HepG2 (cell line): ENCODE measurements at regions not wholly inside any gene's neighbourhood (a gene's known extent, or its start where the extent isn't known, plus 50 kb on each side); places are given as distances from the start of the nearest gene placed in this dataset.

Source experiments
- ATAC-seq: fragments of 200-7000 bp; cut with Tn5 transposase; 3 replicates; pipeline ENCODE4 v1.9.1; 2020; ENCODE audit warnings: mild to moderate bottlenecking, moderate library complexity
- BruUV-seq: library from RNA; stranded (reverse); fragments of 400-500 nt; replicated peaks from 2 replicates; lab custom pipeline; 2021; lab: Mats Ljungman, UMichigan
- CTCF ChIA-PET: fragments of 300-600 bp; formaldehyde crosslinking; extraction: SDS; loops from one replicate; lab custom pipeline; 2021; ENCODE audit warnings: low total read pairs, inconsistent platforms, low intra/inter-chr PET ratio; lab: Yijun Ruan, JAX
- POLR2A ChIA-PET: fragments of 350-600 bp; sonication (Branson Sonifier 250); formaldehyde crosslinking; loops from one replicate; lab custom pipeline; 2020; ENCODE audit warnings: antibody characterized with exemption, inconsistent platforms; lab: Yijun Ruan, JAX
- DNase-seq: peaks from one replicate; pipeline ENCODE4 v3.0.0-alpha.2; 2015; ENCODE audit warnings: low spot score
- FAIRE-seq: peaks from 3 replicates; lab custom pipeline; 2011; peaks lifted over from hg19 to GRCh38; lab: Jason Lieb, UNC
- H2AFZ ChIP-seq: one replicate; pipeline ENCODE4 v1.6.1; 2011; ENCODE audit warnings: low read length, inconsistent platforms
- H3K27ac ChIP-seq: fragments of 300-600 bp; 3 replicates; pipeline ENCODE4 v1.8.0; 2011; ENCODE audit warnings: mixed run types, mild to moderate bottlenecking, mixed read lengths, low read length, inconsistent platforms; ENCODE audit not compliant: insufficient read depth; ENCODE audit errors: extremely low read length
- H3K27me3 ChIP-seq, 2 experiments: fragments of 200-600 bp in 1 of 2; 2 replicates in 1 of 2; 3 replicates in 1 of 2; pipeline versions ENCODE4 v1.6.0 to v1.8.0; 2011; ENCODE audit warnings: low read length in 2 of 2, mild to moderate bottlenecking in 2 of 2, moderate library complexity in 2 of 2, inconsistent platforms in 1 of 2; ENCODE audit not compliant: insufficient read depth in 2 of 2, control insufficient read depth in 1 of 2
- H3K36me3 ChIP-seq, 2 experiments: fragments of 200-600 bp in 1 of 2; replicated peaks in 1 of 2; 2 replicates in 1 of 2; 3 replicates in 1 of 2; pipeline versions ENCODE4 v1.5.1 to v1.8.0; 2011; ENCODE audit warnings: low read length in 2 of 2, inconsistent platforms in 1 of 2; ENCODE audit not compliant: insufficient read depth in 2 of 2, control insufficient read depth in 1 of 2
- H3K4me1 ChIP-seq: 2 replicates; pipeline ENCODE4 v1.5.1; 2012; ENCODE audit warnings: low read length, inconsistent platforms; ENCODE audit not compliant: insufficient read depth
- H3K4me2 ChIP-seq: 2 replicates; pipeline ENCODE4 v1.6.0; 2011; ENCODE audit warnings: low read depth, low read length, inconsistent platforms
- H3K4me3 ChIP-seq, 3 experiments: fragments of 200-600 bp in 1 of 3; sonication (generic), shearing (Covaris generic) in 1 of 3; replicated peaks in 1 of 3; 2 replicates each; pipeline ENCODE4 v1.5.1; 2011 to 2016; ENCODE audit warnings: low read length in 3 of 3, inconsistent platforms in 2 of 3, low read depth in 2 of 3, mild to moderate bottlenecking in 2 of 3, control low read depth in 1 of 3, mixed read lengths in 1 of 3; ENCODE audit not compliant: insufficient read depth in 1 of 3
- H3K79me2 ChIP-seq: one replicate; pipeline ENCODE4 v1.6.1; 2011; ENCODE audit warnings: low read length, inconsistent platforms; ENCODE audit not compliant: insufficient read depth
- H3K9ac ChIP-seq: 2 replicates; pipeline ENCODE4 v1.6.0; 2011; ENCODE audit warnings: mild to moderate bottlenecking, low read depth, low read length, inconsistent platforms; ENCODE audit not compliant: insufficient read depth
- H3K9me3 ChIP-seq: 2 replicates; pipeline ENCODE4 v1.5.1; 2012; ENCODE audit warnings: mild to moderate bottlenecking, low read length
- H4K20me1 ChIP-seq: 2 replicates; pipeline ENCODE4 v1.6.0; 2011; ENCODE audit warnings: inconsistent platforms, mild to moderate bottlenecking, low read length, moderate library complexity; ENCODE audit not compliant: insufficient read depth
- KLF13 ChIP-seq: sonication (generic); formaldehyde crosslinking; IDR thresholded peaks from 2 replicates; pipeline ENCODE4 v1.4.0; 2020; ENCODE audit warnings: mild to moderate bottlenecking, missing genetic modification reagents
- NR2C2 ChIP-seq: sonication (generic); formaldehyde crosslinking; IDR thresholded peaks from 2 replicates; pipeline ENCODE4 v1.4.0; 2020; ENCODE audit warnings: missing genetic modification reagents, mild to moderate bottlenecking, moderate library complexity, borderline replicate concordance
- PHF5A ChIP-seq: IDR thresholded peaks from one replicate; pipeline ENCODE4 v1.6.1; 2018; ENCODE audit warnings: low read depth, missing genetic modification reagents; ENCODE audit not compliant: unreplicated experiment
- RBM39 ChIP-seq: fragments of 200-400 bp; formaldehyde crosslinking; IDR thresholded peaks from one replicate; pipeline ENCODE4 v1.6.1; 2018; ENCODE audit warnings: antibody characterized with exemption, mild to moderate bottlenecking, low read depth, low read length; ENCODE audit not compliant: poor library complexity, severe bottlenecking
- SP5 ChIP-seq: IDR thresholded peaks from 2 replicates; pipeline ENCODE4 v1.6.1; 2016; ENCODE audit warnings: low read depth, borderline replicate concordance
- TP53 ChIP-seq: sonication (generic); formaldehyde crosslinking; conservative IDR thresholded peaks from 2 replicates; pipeline ENCODE4 v1.4.0; 2020; ENCODE audit warnings: missing genetic modification reagents
- ZC3H13 ChIP-seq: sonication (generic); formaldehyde crosslinking; IDR thresholded peaks from 2 replicates; pipeline ENCODE4 v1.8.1; 2023; ENCODE audit warnings: mild to moderate bottlenecking, missing genetic modification reagents, moderate library complexity
- ZNF274 ChIP-seq: sonication (generic); formaldehyde crosslinking; IDR thresholded peaks from 2 replicates; pipeline ENCODE4 v1.5.1; 2020; ENCODE audit warnings: mild to moderate bottlenecking, missing genetic modification reagents
- ZNF484 ChIP-seq: sonication (generic); formaldehyde crosslinking; IDR thresholded peaks from 2 replicates; pipeline ENCODE4 v1.5.1; 2020; ENCODE audit warnings: mild to moderate bottlenecking, low read depth, missing genetic modification reagents, borderline replicate concordance
- ZNF558 ChIP-seq: sonication (generic); formaldehyde crosslinking; IDR thresholded peaks from 2 replicates; pipeline ENCODE4 v1.9.0; 2022; ENCODE audit warnings: mild to moderate bottlenecking, missing genetic modification reagents, borderline replicate concordance
- ZNF572 ChIP-seq: sonication (generic); formaldehyde crosslinking; IDR thresholded peaks from 2 replicates; pipeline ENCODE4 v1.5.1; 2020; ENCODE audit warnings: mild to moderate bottlenecking, missing genetic modification reagents
- ZNF724P ChIP-seq: sonication (generic); formaldehyde crosslinking; IDR thresholded peaks from 2 replicates; pipeline ENCODE4 v1.8.0; 2022; ENCODE audit warnings: missing genetic modification reagents, borderline replicate concordance
- ZNF737 ChIP-seq: sonication (generic); formaldehyde crosslinking; IDR thresholded peaks from 2 replicates; pipeline ENCODE4 v1.5.0; 2020; ENCODE audit warnings: missing genetic modification reagents, mild to moderate bottlenecking, borderline replicate concordance
- WGBS: methylation state at CpG from one replicate; pipeline ENCODE4 v1.1.6; 2017; ENCODE audit warnings: low lambda C conversion rate; 5-methylcytosine and 5-hydroxymethylcytosine counted together
- in situ Hi-C: cut with HindIII; loops from 2 replicates; pipeline ENCODE4 v1.10.0; 2017; ENCODE audit warnings: low pct_unique_long_range_greater_than_20kb; ENCODE audit not compliant: extremely low pct_ligation_motif_present
- intact Hi-C: fragments of 100-400 bp; cut with micrococcal nuclease; formaldehyde crosslinking; loops from one replicate; pipeline ENCODE4 v1.10.0; 2022; ENCODE audit not compliant: unreplicated experiment
- TF ChIP-seq, protein P1 (sequence below): sonication (generic); formaldehyde crosslinking; IDR thresholded peaks from 2 replicates; pipeline ENCODE4 v1.8.0; 2022; ENCODE audit warnings: missing genetic modification reagents, mild to moderate bottlenecking, borderline replicate concordance
- TF ChIP-seq, protein P2 (sequence below): sonication (generic); formaldehyde crosslinking; IDR thresholded peaks from 2 replicates; pipeline ENCODE4 v1.8.0; 2022; ENCODE audit warnings: mild to moderate bottlenecking, missing genetic modification reagents, borderline replicate concordance
- TF ChIP-seq, protein P3 (sequence below), 2 experiments: sonication (generic) in 1 of 2; formaldehyde crosslinking in 1 of 2; IDR thresholded peaks; 2 replicates each; pipeline versions ENCODE4 v1.4.0 to v1.6.1; 2018 to 2020; ENCODE audit warnings: missing genetic modification reagents in 2 of 2, borderline replicate concordance in 1 of 2, low read depth in 1 of 2, mild to moderate bottlenecking in 1 of 2, missing biosample characterization in 1 of 2
- TF ChIP-seq, protein P4 (sequence below): sonication (generic); formaldehyde crosslinking; IDR thresholded peaks from 2 replicates; pipeline ENCODE4 v1.4.0; 2020; ENCODE audit warnings: missing genetic modification reagents

DNA sequence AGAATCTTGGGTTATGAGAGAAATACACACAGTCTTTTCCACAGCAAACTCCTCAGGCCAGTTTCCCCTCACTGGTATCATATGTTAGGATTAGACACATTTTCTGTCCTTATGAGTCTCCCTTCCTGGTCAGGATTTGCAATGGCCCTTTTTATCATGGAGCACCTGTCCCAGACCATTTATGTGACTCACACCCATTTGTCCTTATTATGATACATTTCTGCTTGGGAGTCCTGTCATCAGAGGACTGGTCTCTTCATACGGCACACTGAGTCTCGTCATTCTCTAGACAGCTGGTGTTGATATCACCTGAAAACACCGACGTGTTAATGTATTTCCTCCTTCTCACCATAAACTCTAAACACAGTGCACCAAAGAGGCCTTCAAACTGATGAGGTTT, 105.0 kb upstream of the SYT6 start:
- TF ChIP-seq, protein P1, sequence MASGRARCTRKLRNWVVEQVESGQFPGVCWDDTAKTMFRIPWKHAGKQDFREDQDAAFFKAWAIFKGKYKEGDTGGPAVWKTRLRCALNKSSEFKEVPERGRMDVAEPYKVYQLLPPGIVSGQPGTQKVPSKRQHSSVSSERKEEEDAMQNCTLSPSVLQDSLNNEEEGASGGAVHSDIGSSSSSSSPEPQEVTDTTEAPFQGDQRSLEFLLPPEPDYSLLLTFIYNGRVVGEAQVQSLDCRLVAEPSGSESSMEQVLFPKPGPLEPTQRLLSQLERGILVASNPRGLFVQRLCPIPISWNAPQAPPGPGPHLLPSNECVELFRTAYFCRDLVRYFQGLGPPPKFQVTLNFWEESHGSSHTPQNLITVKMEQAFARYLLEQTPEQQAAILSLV, result no peak
- TF ChIP-seq ZNF558 (no peak), NR2C2 (CRISPR knock-in tag) (no peak), ZNF572 (CRISPR knock-in tag) (no peak), RBM39 (no peak), ZC3H13 (CRISPR knock-in tag) (no peak), TP53 (CRISPR knock-in tag) (no peak), ZNF484 (no peak), ZNF724P (CRISPR knock-in tag) (no peak), ZNF274 (CRISPR knock-in tag) (no peak), PHF5A (no peak), KLF13 (CRISPR knock-in tag) (no peak), SP5 (no peak), ZNF737 (no peak)
- TF ChIP-seq, protein P2, sequence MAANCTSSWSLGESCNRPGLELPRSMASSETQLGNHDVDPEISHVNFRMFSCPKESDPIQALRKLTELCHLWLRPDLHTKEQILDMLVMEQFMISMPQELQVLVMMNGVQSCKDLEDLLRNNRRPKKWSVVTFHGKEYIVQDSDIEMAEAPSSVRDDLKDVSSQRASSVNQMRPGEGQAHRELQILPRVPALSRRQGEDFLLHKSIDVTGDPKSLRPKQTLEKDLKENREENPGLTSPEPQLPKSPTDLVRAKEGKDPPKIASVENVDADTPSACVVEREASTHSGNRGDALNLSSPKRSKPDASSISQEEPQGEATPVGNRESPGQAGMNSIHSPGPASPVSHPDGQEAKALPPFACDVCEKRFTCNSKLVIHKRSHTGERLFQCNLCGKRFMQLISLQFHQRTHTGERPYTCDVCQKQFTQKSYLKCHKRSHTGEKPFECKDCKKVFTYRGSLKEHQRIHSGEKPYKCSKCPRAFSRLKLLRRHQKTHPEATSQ (CRISPR knock-in tag), result no peak
- TF ChIP-seq, protein P3, sequence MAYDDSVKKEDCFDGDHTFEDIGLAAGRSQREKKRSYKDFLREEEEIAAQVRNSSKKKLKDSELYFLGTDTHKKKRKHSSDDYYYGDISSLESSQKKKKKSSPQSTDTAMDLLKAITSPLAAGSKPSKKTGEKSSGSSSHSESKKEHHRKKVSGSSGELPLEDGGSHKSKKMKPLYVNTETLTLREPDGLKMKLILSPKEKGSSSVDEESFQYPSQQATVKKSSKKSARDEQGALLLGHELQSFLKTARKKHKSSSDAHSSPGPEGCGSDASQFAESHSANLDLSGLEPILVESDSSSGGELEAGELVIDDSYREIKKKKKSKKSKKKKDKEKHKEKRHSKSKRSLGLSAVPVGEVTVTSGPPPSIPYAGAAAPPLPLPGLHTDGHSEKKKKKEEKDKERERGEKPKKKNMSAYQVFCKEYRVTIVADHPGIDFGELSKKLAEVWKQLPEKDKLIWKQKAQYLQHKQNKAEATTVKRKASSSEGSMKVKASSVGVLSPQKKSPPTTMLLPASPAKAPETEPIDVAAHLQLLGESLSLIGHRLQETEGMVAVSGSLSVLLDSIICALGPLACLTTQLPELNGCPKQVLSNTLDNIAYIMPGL (CRISPR knock-in tag; IDR thresholded peaks at IDR 0.05; ENCODE audit: borderline replicate concordance in 1 of 2, low read depth in 1 of 2), result no peak
- TF ChIP-seq, protein P4, sequence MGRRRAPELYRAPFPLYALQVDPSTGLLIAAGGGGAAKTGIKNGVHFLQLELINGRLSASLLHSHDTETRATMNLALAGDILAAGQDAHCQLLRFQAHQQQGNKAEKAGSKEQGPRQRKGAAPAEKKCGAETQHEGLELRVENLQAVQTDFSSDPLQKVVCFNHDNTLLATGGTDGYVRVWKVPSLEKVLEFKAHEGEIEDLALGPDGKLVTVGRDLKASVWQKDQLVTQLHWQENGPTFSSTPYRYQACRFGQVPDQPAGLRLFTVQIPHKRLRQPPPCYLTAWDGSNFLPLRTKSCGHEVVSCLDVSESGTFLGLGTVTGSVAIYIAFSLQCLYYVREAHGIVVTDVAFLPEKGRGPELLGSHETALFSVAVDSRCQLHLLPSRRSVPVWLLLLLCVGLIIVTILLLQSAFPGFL (CRISPR knock-in tag), result no peak
- H3K27ac ChIP-seq, result no peak overlapping the region
- no peaks in the 10 kb centered on the region for H3K9me3 ChIP-seq
- 32% methylated on average over 4 of the region's 4 CpGs for WGBS
- H3K4me1 ChIP-seq, result peaks cover 14% of the 10 kb centered on the region
- ChIA-PET CTCF (no interaction called here), POLR2A (no interaction called here)
- H3K9ac ChIP-seq, result no peak overlapping the region
- H4K20me1 ChIP-seq, result no peaks in the 10 kb centered on the region
- H3K4me2 ChIP-seq, result no peak overlapping the region
- no TSS peak for BruUV-seq
- no peaks in the 10 kb centered on the region for H3K36me3 ChIP-seq
- no peaks in the 10 kb centered on the region for H3K27me3 ChIP-seq
- no peaks in the 10 kb centered on the region for H3K79me2 ChIP-seq
- intact Hi-C loops (no loop called here), in situ Hi-C loops (no loop called here)
- ATAC-seq (no peak), DNase-seq (no peak), FAIRE-seq (no peak)
- H3K4me3 ChIP-seq, result no peak overlapping the region
- no peak overlapping the region for H2AFZ ChIP-seq
